ENCODE measurements at regions not wholly inside any gene's neighbourhood (a gene's known extent, or its start where the extent isn't known, plus 50 kb on each side); places are given as distances from the start of the nearest gene placed in this dataset.

DNA sequence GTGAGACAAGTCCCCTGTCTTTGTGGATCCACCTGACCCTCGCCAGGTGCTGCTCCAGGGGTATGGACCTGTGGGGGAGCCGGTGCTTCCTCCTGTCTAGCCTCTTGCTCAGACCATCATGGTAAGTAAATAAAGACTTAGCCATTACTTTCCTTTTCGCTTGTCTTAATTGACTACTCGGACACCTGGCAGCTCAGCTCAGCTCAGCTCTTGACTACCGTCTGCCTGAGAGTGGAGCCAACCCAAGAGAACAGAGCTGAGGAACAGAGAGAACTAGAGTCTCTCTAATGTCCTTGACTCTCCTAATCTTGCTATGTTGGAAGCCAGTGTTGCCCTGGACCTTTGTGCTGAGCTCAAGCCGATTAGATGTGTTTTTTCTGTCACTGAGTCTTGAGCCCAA, 170.3 kb upstream of the CXCR4 start:
- H3K4me1 ChIP-seq (ENCODE audit: control insufficient read depth, extremely low read depth, insufficient read depth, low read length): no peaks in the 10 kb centered on the region
- no peak overlapping the region for H3K27ac ChIP-seq (ENCODE audit: insufficient read depth, low read length)
- H3K27me3 ChIP-seq (ENCODE audit: control insufficient read depth, insufficient read depth, low read length): no peaks in the 10 kb centered on the region
- no peak overlapping the region for H3K4me3 ChIP-seq (replicated peaks in 1 of 4; ENCODE audit: control extremely low read depth in 1 of 4, insufficient read depth in 1 of 4, low read depth in 3 of 4, low read length in 4 of 4)
- no peak for DNase-seq (ENCODE audit: low read depth in 2 of 2)
- no peak overlapping the region for H2AFZ ChIP-seq (ENCODE audit: low read length)
- H3K4me2 ChIP-seq (ENCODE audit: extremely low read depth, insufficient read depth, low read length): no peak overlapping the region
- H3K9me3 ChIP-seq (ENCODE audit: control insufficient read depth, insufficient read depth, low read depth, low read length): no peaks in the 10 kb centered on the region
- no peaks in the 10 kb centered on the region for H4K20me1 ChIP-seq (ENCODE audit: control insufficient read depth, extremely low read depth, insufficient read depth, low read length)
- H3K9ac ChIP-seq (ENCODE audit: insufficient read depth, low read length): no peak overlapping the region
- no peak for TF ChIP-seq CTCF (conservative IDR thresholded peaks at IDR 0.05 in 1 of 2, IDR thresholded peaks at IDR 0.05 in 1 of 2; ENCODE audit: low read depth in 1 of 2, low read length in 2 of 2)
- TF ChIP-seq EZH2 (IDR thresholded peaks at IDR 0.05; ENCODE audit: low read length, missing control alignments): no peak
- no peaks in the 10 kb centered on the region for H3K79me2 ChIP-seq (ENCODE audit: control insufficient read depth, insufficient read depth, low read length)
- no peaks in the 10 kb centered on the region for H3K36me3 ChIP-seq (ENCODE audit: control insufficient read depth, insufficient read depth, low read length)

DNA sequence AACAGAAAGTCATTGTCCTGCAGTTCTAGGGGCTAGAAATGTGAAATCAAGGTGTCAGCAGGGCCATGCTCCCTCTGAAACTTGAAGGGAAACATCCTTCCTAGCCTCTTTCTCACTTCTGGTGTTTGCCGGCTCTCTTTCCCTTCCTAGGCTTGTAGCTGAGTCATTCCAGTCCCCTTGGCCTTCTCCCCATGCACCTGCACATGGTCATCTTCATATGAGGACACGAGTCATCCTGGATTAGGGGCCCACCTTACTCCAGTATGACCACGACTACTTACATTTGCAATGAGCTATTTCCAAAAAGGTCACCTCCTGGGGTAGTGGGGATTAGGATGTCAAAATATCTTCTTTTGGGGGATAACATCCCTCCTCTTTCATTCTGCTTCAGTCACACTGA, 168.5 kb upstream of the CXCR4 start:
- Histone ChIP-seq H3K27ac (ENCODE audit: insufficient read depth, low read length) (no peak overlapping the region), H3K4me1 (ENCODE audit: control insufficient read depth, extremely low read depth, insufficient read depth, low read length) (no peaks in the 10 kb centered on the region), H3K27me3 (ENCODE audit: control insufficient read depth, insufficient read depth, low read length) (no peaks in the 10 kb centered on the region), H2AFZ (ENCODE audit: low read length) (no peak overlapping the region), H3K9me3 (ENCODE audit: control insufficient read depth, insufficient read depth, low read depth, low read length) (no peaks in the 10 kb centered on the region), H3K36me3 (ENCODE audit: control insufficient read depth, insufficient read depth, low read length) (no peaks in the 10 kb centered on the region), H3K9ac (ENCODE audit: insufficient read depth, low read length) (no peak overlapping the region), H3K4me3 (replicated peaks in 1 of 4; ENCODE audit: control extremely low read depth in 1 of 4, insufficient read depth in 1 of 4, low read depth in 3 of 4, low read length in 4 of 4) (no peak overlapping the region), H4K20me1 (ENCODE audit: control insufficient read depth, extremely low read depth, insufficient read depth, low read length) (no peaks in the 10 kb centered on the region), H3K79me2 (ENCODE audit: control insufficient read depth, insufficient read depth, low read length) (no peaks in the 10 kb centered on the region), H3K4me2 (ENCODE audit: extremely low read depth, insufficient read depth, low read length) (no peak overlapping the region)
- no peak for TF ChIP-seq CTCF (conservative IDR thresholded peaks at IDR 0.05 in 1 of 2, IDR thresholded peaks at IDR 0.05 in 1 of 2; ENCODE audit: low read depth in 1 of 2, low read length in 2 of 2)
- TF ChIP-seq EZH2 (IDR thresholded peaks at IDR 0.05; ENCODE audit: low read length, missing control alignments): no peak
- no peak for DNase-seq (ENCODE audit: low read depth in 2 of 2)

GRCh38 chr2:136284226-136285119, 166.5 kb upstream of the CXCR4 start:
- DNase-seq (ENCODE audit: low read depth in 2 of 2): no peak
- no peak overlapping the region for H3K4me2 ChIP-seq (ENCODE audit: extremely low read depth, insufficient read depth, low read length)
- no peaks in the 10 kb centered on the region for H4K20me1 ChIP-seq (ENCODE audit: control insufficient read depth, extremely low read depth, insufficient read depth, low read length)
- no peaks in the 10 kb centered on the region for H3K36me3 ChIP-seq (ENCODE audit: control insufficient read depth, insufficient read depth, low read length)
- no peak overlapping the region for H3K27ac ChIP-seq (ENCODE audit: insufficient read depth, low read length)
- no peaks in the 10 kb centered on the region for H3K4me1 ChIP-seq (ENCODE audit: control insufficient read depth, extremely low read depth, insufficient read depth, low read length)
- no peak overlapping the region for H2AFZ ChIP-seq (ENCODE audit: low read length)
- H3K9me3 ChIP-seq (ENCODE audit: control insufficient read depth, insufficient read depth, low read depth, low read length): no peaks in the 10 kb centered on the region
- no peaks in the 10 kb centered on the region for H3K79me2 ChIP-seq (ENCODE audit: control insufficient read depth, insufficient read depth, low read length)
- H3K9ac ChIP-seq (ENCODE audit: insufficient read depth, low read length): no peak overlapping the region
- no peak for TF ChIP-seq CTCF (conservative IDR thresholded peaks at IDR 0.05 in 1 of 2, IDR thresholded peaks at IDR 0.05 in 1 of 2; ENCODE audit: low read depth in 1 of 2, low read length in 2 of 2)
- no peak for TF ChIP-seq EZH2 (IDR thresholded peaks at IDR 0.05; ENCODE audit: low read length, missing control alignments)
- no peaks in the 10 kb centered on the region for H3K27me3 ChIP-seq (ENCODE audit: control insufficient read depth, insufficient read depth, low read length)
- no peak overlapping the region for H3K4me3 ChIP-seq (replicated peaks in 1 of 4; ENCODE audit: control extremely low read depth in 1 of 4, insufficient read depth in 1 of 4, low read depth in 3 of 4, low read length in 4 of 4)
